Activated CD4-positive, alpha-beta T cell treated with anti-CD3 and anti-CD28 coated beads, Interleukin-10, Interleukin-2, amounts not matched to agents 100 ng/mL and 50 ng/mL, durations not matched to agents 16 hours and 8 hours (primary cell): ENCODE measurements at regions not wholly inside any gene's neighbourhood (a gene's known extent, or its start where the extent isn't known, plus 50 kb on each side); places are given as distances from the start of the nearest gene placed in this dataset.

ENCODE experiments used
- DNase-seq: peaks from one replicate; pipeline ENCODE4 v3.0.0-alpha.2; 2020

GRCh38 chr12:67504026-67504425 lies 144.5 kb upstream of the DYRK2 start:
- no peak for DNase-seq

GRCh38 chr12:67506739-67507138 lies 141.8 kb upstream of the DYRK2 start:
- DNase-seq, result no peak

DNA sequence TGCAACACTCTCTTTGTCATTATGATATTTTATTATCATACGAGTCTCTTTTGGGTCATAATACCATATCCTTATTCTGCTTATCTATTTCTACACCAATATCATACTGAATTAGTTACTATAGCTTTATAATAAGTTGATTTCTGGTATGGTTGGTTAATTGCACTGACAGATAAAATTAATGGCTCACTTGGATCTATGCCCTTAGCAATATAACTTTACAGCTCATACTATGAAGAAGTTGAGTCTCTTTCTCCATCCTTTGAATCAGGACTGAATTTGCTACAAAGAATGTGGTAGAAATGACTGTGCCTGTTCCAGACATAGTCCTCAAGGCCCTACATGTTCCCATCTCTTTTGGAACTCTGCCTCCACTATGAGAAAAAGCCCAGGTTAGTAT lies 139.7 kb upstream of the DYRK2 start:
- no peak for DNase-seq

- DNase-seq, result no peak
These were observed 138.7 kb upstream of the DYRK2 start for GRCh38 chr12:67509666-67510386.

GRCh38 chr12:67512061-67512460 lies 136.5 kb upstream of the DYRK2 start:
- DNase-seq, result no peak

DNA sequence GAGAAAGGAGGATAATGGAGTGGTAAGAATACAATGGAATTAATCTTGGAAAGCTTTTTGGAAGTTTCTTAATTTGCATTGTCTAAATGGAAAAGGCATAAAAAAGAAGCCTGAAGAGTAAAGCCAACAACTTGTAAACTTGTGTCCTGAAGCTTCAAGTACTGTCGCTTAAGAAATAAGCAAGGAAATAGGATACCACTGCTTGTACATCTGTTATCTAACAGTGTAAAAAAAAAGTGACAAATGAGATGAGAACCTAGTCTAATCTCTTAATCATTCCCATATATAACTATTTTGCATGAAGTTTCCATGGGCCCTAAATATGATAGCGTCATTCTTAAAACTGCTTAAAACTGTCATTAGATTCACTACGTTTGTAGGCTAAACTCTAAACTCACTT lies 134.0 kb upstream of the DYRK2 start:
- no peak for DNase-seq

DNA sequence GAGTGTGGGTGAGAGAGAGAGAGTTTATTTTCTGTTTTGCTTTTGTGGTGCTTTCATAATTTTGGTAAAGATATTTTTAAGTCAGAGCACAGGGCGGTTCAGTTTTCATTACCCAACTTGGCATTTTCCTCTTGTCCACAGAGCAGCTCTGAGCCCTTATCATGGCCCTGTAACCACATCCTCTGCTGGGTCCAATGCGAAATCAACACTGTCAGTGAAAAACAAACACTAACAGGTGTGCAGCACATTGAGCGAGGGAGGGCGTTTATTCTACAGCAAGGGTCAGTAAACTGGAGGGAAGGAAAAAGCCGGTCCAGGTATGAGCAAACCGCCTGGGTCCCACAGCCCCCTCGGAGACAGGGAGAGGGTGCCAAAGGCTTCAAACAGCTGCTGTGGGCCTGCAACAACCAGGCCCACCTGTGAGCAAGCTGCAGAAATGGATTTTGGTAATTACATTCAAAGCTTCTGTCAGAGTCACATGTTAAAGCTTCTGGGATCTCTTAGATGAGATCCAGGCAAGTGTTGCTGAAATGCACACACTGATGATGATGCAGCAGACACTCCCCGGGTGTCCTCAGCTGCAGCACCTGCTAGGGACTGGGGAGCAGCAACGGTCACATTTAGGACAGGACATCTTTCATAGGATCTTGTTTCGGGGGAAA lies 132.7 kb upstream of the DYRK2 start:
- peak; percentile 17 for DNase-seq

DNA sequence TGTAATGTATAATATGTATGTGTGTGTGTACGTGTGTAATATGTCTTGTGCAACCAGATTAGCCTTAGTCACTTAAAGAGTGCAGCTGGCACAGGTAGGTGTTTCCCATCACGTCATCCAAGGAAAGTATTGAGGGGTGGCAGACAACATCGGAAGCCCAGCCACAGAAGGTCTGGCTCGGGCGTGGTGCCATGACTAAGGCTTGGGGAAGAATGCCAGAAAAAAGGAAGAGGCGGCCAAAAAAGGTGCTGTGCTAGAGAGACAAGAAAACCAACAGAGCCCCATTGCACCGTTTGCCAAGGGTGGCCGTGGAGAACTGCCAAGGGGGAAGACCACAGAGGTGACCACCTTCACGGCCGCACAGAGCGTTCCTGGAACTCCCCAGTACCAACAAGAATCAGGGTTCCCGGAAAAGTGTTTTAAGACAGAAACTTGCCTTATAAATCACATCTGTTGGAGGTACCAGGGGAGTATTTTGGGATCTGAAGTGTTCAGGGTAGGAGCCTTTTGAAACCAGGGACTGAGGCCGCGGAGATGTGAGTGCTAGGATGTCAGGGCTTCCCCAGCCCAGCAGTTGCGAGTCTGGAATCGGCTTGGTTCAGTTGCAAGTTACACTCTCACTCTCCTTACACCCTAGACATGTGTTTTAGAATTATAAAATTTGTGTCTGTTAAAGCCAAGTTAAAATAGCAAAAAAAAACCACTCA lies 131.2 kb upstream of the DYRK2 start:
- DNase-seq, result no peak

DNA sequence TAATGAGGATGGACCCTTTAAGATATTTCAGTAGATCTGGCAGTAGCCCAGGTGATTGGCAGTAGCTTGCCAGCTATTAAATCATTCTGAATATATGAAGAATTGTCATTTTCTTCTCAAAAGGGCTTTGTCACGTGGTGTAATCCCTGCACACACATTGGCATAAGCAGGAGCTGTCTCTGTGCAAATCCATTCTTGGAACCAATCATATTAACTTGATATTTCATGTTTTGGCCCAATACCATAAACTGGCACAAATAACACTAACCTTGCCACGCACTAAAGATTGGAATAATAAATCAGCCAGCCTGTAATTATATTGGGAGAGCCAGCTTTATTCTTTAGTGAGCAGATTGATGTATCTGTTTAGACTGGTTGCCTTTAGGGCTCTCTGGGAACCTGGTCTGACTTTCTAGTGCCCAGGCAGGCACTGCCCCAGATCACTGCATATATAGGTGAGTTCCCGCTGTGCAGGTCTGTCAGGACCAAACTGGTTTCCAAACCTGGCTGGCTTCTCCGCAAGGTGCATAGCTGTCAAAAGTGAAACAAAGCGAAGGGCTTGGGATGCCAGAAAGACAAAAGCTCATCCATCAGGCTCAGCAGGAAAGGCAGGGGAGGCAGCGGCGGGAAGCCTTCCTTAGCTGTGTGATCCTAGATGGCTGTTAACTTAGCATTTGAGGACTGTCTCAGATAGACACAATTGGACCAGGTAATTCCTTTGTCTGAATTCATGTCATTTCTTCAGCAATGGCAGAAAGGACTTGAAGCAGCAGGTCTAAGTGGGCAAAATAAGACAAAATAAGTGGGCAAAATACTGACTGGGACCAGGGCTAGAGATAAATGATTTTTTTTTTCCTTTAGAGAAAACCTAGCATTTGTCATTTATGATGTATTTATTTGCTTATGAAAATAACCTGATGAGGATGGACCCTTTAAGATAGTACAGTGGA lies 128.8 kb upstream of the DYRK2 start:
- no peak for DNase-seq

DNA sequence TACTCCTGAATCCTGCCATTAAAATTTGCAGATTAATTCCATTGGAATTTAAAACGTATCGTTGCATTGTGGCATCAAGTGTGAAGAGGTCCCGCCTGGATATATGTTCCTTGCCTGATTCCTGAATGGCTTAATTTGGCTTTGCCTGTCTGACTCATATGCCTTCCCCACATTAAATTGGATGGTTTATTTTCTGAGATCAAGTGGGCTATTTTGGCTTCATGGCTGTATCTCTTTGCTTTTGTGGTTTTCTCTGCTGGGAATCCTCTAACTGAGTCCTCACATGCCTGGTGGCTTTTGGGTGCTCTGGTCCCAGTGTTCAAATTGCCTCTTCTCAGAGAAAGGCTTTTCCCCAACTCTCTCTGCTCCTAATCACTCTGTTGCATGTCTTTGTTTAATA lies 127.9 kb upstream of the DYRK2 start:
- no peak for DNase-seq

GRCh38 chr12:67522222-67522621 lies 126.3 kb upstream of the DYRK2 start:
- DNase-seq, result no peak

DNA sequence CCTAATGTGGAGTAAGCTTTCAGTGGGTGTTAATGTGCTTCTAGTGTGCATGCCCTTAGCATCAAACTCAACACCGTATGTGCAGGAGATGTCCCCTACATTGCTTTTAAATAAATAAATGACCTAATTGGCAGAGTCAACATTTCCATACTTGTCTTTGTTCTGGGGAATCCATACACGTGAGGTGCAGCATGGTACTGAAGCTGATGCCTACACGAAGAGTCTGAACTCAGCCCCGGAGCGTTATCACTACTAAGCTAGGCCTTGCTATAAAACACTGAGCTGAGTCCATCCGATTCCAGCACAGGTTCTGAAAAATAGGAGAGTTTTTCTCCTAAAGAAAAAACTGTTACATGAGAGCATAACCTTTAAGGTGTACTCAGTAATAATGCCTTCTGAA lies 125.0 kb upstream of the DYRK2 start:
- DNase-seq, result no peak

GRCh38 chr12:67524861-67525616 lies 123.5 kb upstream of the DYRK2 start:
- DNase-seq, result no peak

GRCh38 chr12:67525617-67525884 lies 123.0 kb upstream of the DYRK2 start:
- no peak for DNase-seq

GRCh38 chr12:67526129-67526528 lies 122.4 kb upstream of the DYRK2 start:
- DNase-seq, result no peak

DNA sequence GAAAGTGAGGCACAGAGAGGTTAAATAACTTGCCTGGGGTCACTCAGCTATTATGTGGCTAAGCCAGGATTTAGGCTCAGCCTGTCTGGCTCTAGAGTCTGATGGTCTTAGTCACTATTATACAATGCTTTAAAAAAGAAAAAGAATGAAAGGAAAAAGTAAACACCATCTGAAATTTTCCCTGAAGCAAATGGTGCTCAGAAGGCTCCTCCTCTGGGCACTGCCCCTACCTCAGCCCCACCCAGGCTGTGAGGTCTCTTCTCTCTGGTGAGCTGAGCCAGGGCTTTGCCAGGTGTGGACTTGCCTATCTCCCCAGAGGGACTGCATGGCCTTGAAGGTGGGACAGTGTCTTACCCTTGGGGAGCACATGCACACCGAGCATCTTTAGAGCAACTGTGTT lies 117.5 kb upstream of the DYRK2 start:
- no peak for DNase-seq

DNA sequence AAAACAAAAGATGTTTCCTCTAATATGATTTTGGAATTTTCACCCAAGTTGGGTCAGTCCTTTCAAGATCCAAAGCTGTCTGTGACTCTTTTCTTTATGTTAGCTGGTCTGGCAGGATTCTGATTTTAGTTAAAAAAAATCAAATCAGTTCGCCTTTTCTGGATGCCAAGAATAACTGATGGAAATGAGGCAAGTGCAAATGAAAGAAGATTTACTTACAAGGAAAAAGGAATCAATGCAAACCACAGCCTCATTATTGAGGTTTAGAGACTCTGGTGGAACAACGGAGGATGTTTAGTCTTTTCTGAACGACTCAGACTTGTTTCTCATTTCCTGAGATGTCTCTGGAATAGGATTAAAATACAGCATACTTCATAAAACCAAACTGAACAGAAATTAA lies 117.0 kb upstream of the DYRK2 start:
- no peak for DNase-seq

- no peak for DNase-seq
These were observed 115.4 kb upstream of the DYRK2 start for GRCh38 chr12:67533159-67533558.

- no peak for DNase-seq
These were observed 114.5 kb upstream of the DYRK2 start for GRCh38 chr12:67534046-67534445.

DNA sequence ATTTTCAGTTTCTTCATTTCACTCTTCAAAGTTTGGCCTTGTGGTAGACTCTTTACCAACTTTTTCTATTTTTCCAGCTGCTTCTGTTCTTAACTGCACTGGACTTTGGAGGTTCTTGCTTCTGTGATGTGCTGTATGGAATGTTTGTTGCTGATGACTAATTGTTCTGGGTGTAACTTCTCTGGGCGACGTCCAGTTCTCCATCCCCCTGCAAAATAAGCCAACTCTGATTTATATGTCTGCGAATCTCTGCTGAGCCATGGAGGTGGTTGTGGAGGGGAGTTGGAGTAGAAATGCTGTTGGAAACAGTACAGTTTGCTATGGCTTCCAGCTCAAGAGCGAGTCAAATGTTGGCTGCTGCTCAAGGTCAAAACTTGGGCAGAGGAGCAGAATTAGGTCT lies 113.9 kb upstream of the DYRK2 start:
- no peak for DNase-seq

DNA sequence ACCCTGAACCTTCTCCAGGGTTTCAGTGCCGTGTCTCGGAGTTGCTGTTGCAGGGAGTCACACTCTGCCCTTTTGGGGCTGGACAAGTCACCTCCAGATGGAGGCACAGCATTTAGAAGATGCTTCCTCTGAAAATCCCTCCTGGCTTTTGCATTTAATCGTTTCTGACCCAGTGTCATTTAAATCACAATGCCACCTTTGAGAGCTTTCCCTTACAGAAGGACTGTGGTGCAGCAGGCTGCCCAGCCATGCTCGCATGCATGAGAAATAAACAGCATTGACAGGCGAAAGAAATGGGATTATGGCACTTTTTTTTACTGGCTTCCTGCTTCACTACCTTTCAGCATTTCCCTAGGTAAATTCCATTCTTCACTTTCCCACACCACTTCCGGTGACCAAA lies 113.4 kb upstream of the DYRK2 start:
- no peak for DNase-seq

GRCh38 chr12:67535971-67536370 lies 112.6 kb upstream of the DYRK2 start:
- DNase-seq, result no peak

DNA sequence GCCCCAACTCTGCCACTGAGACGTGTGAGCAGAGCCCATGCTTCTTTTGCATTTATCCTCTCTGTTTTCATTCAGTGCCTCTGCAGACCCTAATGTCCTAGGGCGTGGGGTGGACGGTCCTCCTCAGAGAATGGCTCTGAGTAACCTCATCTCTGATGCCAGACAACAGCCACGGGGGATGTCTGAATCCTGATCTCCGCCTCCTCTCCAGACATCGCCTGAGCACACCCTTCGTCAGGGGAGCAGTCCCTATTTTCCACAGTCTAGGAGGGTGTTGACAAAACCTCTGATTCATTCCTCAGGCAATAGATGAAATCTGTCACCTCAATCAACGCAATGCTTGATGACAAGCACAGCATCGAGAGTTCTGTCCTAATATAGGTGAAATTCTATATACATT lies 109.2 kb upstream of the DYRK2 start:
- DNase-seq, result no peak
